Dendritic cell treated with granulocyte-macrophage colony-stimulating factor and Interleukin-4, amounts not matched to agents 40 ng/mL and 50 ng/mL, for 4 days (primary cell): ENCODE measurements at regions not wholly inside any gene's neighbourhood (a gene's known extent, or its start where the extent isn't known, plus 50 kb on each side); places are given as distances from the start of the nearest gene placed in this dataset.
"Not testable (repeated sequence)": the region's sequence is repeated elsewhere in the genome, so short reads cannot be mapped to it uniquely, and the experiment has no call there.

Source experiments
- H3K27ac Mint-ChIP-seq: one replicate; pipeline ENCODE4 v1.8.0; 2022; ENCODE audit warnings: mild to moderate bottlenecking, mixed read lengths
- H3K27me3 Mint-ChIP-seq: one replicate; pipeline ENCODE4 v1.8.0; 2022; ENCODE audit warnings: mild to moderate bottlenecking, mixed read lengths
- H3K36me3 Mint-ChIP-seq: one replicate; pipeline ENCODE4 v1.8.0; 2022; ENCODE audit warnings: low read depth, mixed read lengths
- H3K4me1 Mint-ChIP-seq: one replicate; pipeline ENCODE4 v1.8.0; 2022; ENCODE audit warnings: low read depth, mixed read lengths
- H3K4me3 Mint-ChIP-seq: one replicate; pipeline ENCODE4 v1.8.0; 2022; ENCODE audit warnings: mild to moderate bottlenecking, moderate library complexity, mixed read lengths
- H3K9me3 Mint-ChIP-seq: one replicate; pipeline ENCODE4 v1.8.0; 2022; ENCODE audit warnings: mixed read lengths
- intact Hi-C: fragments of 100-400 bp; cut with micrococcal nuclease; formaldehyde crosslinking; loops from one replicate; pipeline ENCODE4 v1.15.0; 2022

GRCh38 chr20:22529150-22530019 lies 55.0 kb downstream of the FOXA2 start:
- no peaks in the 10 kb centered on the region for H3K36me3 Mint-ChIP-seq
- no peaks in the 10 kb centered on the region for H3K9me3 Mint-ChIP-seq
- H3K4me1 Mint-ChIP-seq, result no peaks in the 10 kb centered on the region
- no peak overlapping the region for H3K27ac Mint-ChIP-seq
- peaks cover 12% of the 10 kb centered on the region for H3K27me3 Mint-ChIP-seq
- H3K4me3 Mint-ChIP-seq, result no peak overlapping the region
- intact Hi-C loops, result loop anchor here (10.0 kb wide), 1 partner anchor 55 kb away; no protein-coding TSS in a partner anchor

- Mint-ChIP-seq H3K27ac (no peak overlapping the region), H3K9me3 (no peaks in the 10 kb centered on the region), H3K27me3 (peaks cover 12% of the 10 kb centered on the region), H3K4me3 (no peak overlapping the region), H3K4me1 (no peaks in the 10 kb centered on the region), H3K36me3 (no peaks in the 10 kb centered on the region)
- intact Hi-C loops, result no loop called here
These were observed 57.8 kb downstream of the FOXA2 start for GRCh38 chr20:22526512-22527012.

- intact Hi-C loops, result no loop called here
- H3K9me3 Mint-ChIP-seq, result no peaks in the 10 kb centered on the region
- no peaks in the 10 kb centered on the region for H3K4me1 Mint-ChIP-seq
- H3K27ac Mint-ChIP-seq, result no peak overlapping the region
- no peaks in the 10 kb centered on the region for H3K36me3 Mint-ChIP-seq
- H3K27me3 Mint-ChIP-seq, result peaks cover 8% of the 10 kb centered on the region
- no peak overlapping the region for H3K4me3 Mint-ChIP-seq
These were observed 58.6 kb downstream of the FOXA2 start for GRCh38 chr20:22525821-22526220.

- Mint-ChIP-seq H3K27me3 (peaks cover 6% of the 10 kb centered on the region), H3K27ac (no peak overlapping the region), H3K4me1 (no peaks in the 10 kb centered on the region), H3K4me3 (no peak overlapping the region), H3K36me3 (no peaks in the 10 kb centered on the region), H3K9me3 (no peaks in the 10 kb centered on the region)
- intact Hi-C loops, result no loop called here
These were observed 59.1 kb downstream of the FOXA2 start for GRCh38 chr20:22525069-22525820.

GRCh38 chr20:22524393-22525015 lies 59.9 kb downstream of the FOXA2 start:
- Mint-ChIP-seq H3K4me3 (no peak overlapping the region), H3K9me3 (no peaks in the 10 kb centered on the region), H3K27me3 (peaks cover 4% of the 10 kb centered on the region), H3K27ac (no peak overlapping the region), H3K4me1 (no peaks in the 10 kb centered on the region), H3K36me3 (no peaks in the 10 kb centered on the region)
- intact Hi-C loops, result no loop called here

- Mint-ChIP-seq H3K9me3 (no peaks in the 10 kb centered on the region), H3K36me3 (no peaks in the 10 kb centered on the region), H3K27ac (no peak overlapping the region), H3K27me3 (no peaks in the 10 kb centered on the region), H3K4me1 (no peaks in the 10 kb centered on the region), H3K4me3 (no peak overlapping the region)
- intact Hi-C loops, result no loop called here
These were observed 60.6 kb downstream of the FOXA2 start for GRCh38 chr20:22523499-22524392.

- Mint-ChIP-seq H3K27me3 (peaks cover 2% of the 10 kb centered on the region), H3K27ac (no peak overlapping the region), H3K9me3 (no peaks in the 10 kb centered on the region), H3K4me1 (no peaks in the 10 kb centered on the region), H3K4me3 (no peak overlapping the region), H3K36me3 (no peaks in the 10 kb centered on the region)
- intact Hi-C loops, result no loop called here
These were observed 61.3 kb downstream of the FOXA2 start for GRCh38 chr20:22523128-22523498.

GRCh38 chr20:22522701-22523100 lies 61.7 kb downstream of the FOXA2 start:
- H3K36me3 Mint-ChIP-seq, result no peaks in the 10 kb centered on the region
- no peaks in the 10 kb centered on the region for H3K4me1 Mint-ChIP-seq
- H3K27ac Mint-ChIP-seq, result no peak overlapping the region
- no peaks in the 10 kb centered on the region for H3K9me3 Mint-ChIP-seq
- no peak overlapping the region for H3K4me3 Mint-ChIP-seq
- H3K27me3 Mint-ChIP-seq, result peaks cover 2% of the 10 kb centered on the region
- intact Hi-C loops, result no loop called here

- H3K27me3 Mint-ChIP-seq, H3K27ac Mint-ChIP-seq, H3K4me3 Mint-ChIP-seq, intact Hi-C loops, H3K9me3 Mint-ChIP-seq, H3K36me3 Mint-ChIP-seq, H3K4me1 Mint-ChIP-seq: not testable (repeated sequence)
These were observed 62.4 kb downstream of the FOXA2 start for GRCh38 chr20:22521940-22522339.

GRCh38 chr20:22520381-22520780 lies 64.0 kb downstream of the FOXA2 start:
- H3K4me1 Mint-ChIP-seq, result no peaks in the 10 kb centered on the region
- H3K36me3 Mint-ChIP-seq, result no peaks in the 10 kb centered on the region
- intact Hi-C loops, result no loop called here
- H3K27ac Mint-ChIP-seq, result no peak overlapping the region
- peaks cover 2% of the 10 kb centered on the region for H3K27me3 Mint-ChIP-seq
- H3K9me3 Mint-ChIP-seq, result no peaks in the 10 kb centered on the region
- H3K4me3 Mint-ChIP-seq, result no peak overlapping the region

- Mint-ChIP-seq H3K27me3 (peaks cover 10% of the 10 kb centered on the region), H3K27ac (no peak overlapping the region), H3K36me3 (no peaks in the 10 kb centered on the region), H3K4me1 (no peaks in the 10 kb centered on the region), H3K4me3 (no peak overlapping the region), H3K9me3 (no peaks in the 10 kb centered on the region)
- intact Hi-C loops, result no loop called here
These were observed 69.1 kb downstream of the FOXA2 start for GRCh38 chr20:22515264-22515663.

GRCh38 chr20:22513574-22513973 lies 70.8 kb downstream of the FOXA2 start:
- peaks cover 10% of the 10 kb centered on the region for H3K27me3 Mint-ChIP-seq
- H3K36me3 Mint-ChIP-seq, result no peaks in the 10 kb centered on the region
- no peaks in the 10 kb centered on the region for H3K9me3 Mint-ChIP-seq
- H3K27ac Mint-ChIP-seq, result no peak overlapping the region
- H3K4me3 Mint-ChIP-seq, result no peak overlapping the region
- no peaks in the 10 kb centered on the region for H3K4me1 Mint-ChIP-seq
- intact Hi-C loops, result no loop called here

- H3K4me1 Mint-ChIP-seq, result no peaks in the 10 kb centered on the region
- no peak overlapping the region for H3K4me3 Mint-ChIP-seq
- no peak overlapping the region for H3K27ac Mint-ChIP-seq
- peaks cover 8% of the 10 kb centered on the region for H3K27me3 Mint-ChIP-seq
- H3K36me3 Mint-ChIP-seq, result no peaks in the 10 kb centered on the region
- no peaks in the 10 kb centered on the region for H3K9me3 Mint-ChIP-seq
- intact Hi-C loops, result no loop called here
These were observed 71.4 kb downstream of the FOXA2 start for GRCh38 chr20:22512911-22513489.
